GM21786 (cell line): ENCODE measurements at regions not wholly inside any gene's neighbourhood (a gene's known extent, or its start where the extent isn't known, plus 50 kb on each side); places are given as distances from the start of the nearest gene placed in this dataset.

Experiments
- ATAC-seq: cut with Tn5 transposase; IDR thresholded peaks from one replicate; pipeline ENCODE4 v1.9.1; 2021; ENCODE audit not compliant: unreplicated experiment

DNA sequence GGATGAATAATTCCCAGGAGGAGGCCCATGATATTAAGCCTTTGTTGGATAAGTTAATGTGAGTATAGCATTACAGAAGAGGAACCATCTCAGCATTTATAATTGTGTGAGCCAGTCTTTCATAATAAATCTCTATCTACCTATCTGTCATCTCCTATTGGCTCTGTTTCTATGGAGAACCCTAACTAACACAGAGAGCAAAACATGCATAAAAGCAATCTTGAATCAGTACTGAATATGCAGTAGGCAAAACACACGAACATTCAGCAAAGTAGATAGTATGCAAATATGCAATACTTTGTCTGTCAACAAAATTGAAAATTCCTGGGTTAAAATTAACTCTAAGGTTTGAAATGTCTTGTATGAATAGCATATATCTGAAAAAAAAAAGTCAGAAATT is 966.3 kb downstream of the DIAPH3 start:
- no peak for ATAC-seq

GRCh38 chr13:59201841-59202240 is 961.9 kb downstream of the DIAPH3 start:
- no peak for ATAC-seq

GRCh38 chr13:59203855-59204254 is 959.9 kb downstream of the DIAPH3 start:
- ATAC-seq, result no peak

- ATAC-seq, result no peak
Measured at GRCh38 chr13:59205501-59205900, 958.2 kb downstream of the DIAPH3 start.

GRCh38 chr13:59208405-59209195 is 955.1 kb downstream of the DIAPH3 start:
- no peak for ATAC-seq

- ATAC-seq, result no peak
Measured at GRCh38 chr13:59210543-59210942, 953.2 kb downstream of the DIAPH3 start.

DNA sequence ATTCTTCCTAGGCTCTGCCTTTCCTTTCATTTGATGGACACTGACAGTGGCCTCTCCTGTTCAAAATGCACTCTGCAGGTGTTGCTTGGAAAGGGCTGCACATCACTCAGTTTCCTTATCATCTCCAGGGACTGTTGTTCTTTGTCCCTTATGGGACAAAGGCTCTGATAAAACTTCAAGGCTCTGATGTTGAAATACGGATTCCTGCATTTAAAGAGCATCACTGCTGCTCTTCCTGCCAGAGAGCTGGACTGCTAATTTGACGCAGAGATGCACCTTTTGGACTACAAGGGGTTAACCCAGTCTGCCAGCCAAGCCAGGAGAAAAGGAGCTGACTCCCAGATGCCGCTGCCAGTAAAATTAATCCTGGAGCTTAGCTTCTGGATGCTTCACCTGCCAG is 952.1 kb downstream of the DIAPH3 start:
- ATAC-seq, result no peak

DNA sequence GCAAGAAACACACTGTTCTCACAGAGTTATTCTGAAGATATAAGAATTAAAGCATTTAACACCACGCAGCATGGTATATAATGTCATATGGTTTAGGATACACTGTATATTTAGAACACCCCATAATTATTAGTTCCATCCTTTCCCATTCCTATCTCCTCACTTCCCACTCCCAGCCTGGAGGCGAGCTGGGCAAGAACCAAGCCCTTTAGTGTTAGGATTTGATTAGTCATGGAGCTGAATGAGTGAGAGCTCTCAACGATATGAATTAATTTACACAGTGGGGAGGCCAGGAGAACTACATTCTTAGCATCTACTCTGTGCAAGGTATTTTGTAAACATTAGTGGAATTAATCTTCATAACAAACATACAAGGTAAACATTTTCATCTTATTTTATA is 934.3 kb downstream of the DIAPH3 start:
- ATAC-seq, result no peak

- ATAC-seq, result no peak
Measured at GRCh38 chr13:59229861-59230260, 933.9 kb downstream of the DIAPH3 start.

DNA sequence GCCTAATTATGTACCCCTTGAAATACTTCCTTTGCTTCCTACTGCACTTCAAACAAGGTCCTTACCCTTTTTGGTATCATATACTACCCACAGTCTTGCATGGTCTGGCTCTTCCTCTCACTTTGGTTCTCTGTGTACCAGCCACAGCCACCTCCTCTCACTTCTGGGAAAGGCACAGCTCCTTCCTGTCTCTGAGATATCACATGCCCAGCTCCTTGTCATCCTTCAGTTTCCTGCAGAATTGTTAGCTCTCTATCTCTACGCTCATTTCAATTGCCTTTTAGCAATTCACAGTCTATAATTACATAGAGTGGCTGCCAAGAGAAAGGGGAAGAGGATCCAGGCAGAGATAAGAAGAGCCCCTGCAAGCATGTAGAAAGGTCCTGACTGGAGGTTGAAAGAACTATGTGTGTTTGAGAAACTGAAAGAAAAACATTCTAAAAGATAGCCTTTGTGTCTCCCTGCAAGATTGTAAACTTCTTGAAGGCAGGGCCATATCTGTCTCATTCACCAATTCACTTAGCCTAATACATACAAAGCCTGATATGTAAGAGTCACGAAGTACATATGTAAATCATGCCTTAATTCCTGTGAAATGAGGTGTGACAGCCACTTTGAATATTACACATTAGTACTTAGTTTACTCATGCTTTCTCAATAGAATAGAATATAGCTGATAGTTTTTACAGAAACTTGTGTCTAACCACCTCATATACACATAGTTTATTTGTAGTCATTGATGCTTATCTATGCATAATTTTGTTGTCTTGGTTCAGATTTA is 933.1 kb downstream of the DIAPH3 start:
- ATAC-seq, result no peak

GRCh38 chr13:59236309-59236919 is 927.3 kb downstream of the DIAPH3 start:
- no peak for ATAC-seq

GRCh38 chr13:59236944-59237343 is 926.8 kb downstream of the DIAPH3 start:
- ATAC-seq, result no peak

GRCh38 chr13:59247171-59247570 is 916.6 kb downstream of the DIAPH3 start:
- no peak for ATAC-seq

GRCh38 chr13:59250336-59251189 is 913.2 kb downstream of the DIAPH3 start:
- ATAC-seq, result no peak

DNA sequence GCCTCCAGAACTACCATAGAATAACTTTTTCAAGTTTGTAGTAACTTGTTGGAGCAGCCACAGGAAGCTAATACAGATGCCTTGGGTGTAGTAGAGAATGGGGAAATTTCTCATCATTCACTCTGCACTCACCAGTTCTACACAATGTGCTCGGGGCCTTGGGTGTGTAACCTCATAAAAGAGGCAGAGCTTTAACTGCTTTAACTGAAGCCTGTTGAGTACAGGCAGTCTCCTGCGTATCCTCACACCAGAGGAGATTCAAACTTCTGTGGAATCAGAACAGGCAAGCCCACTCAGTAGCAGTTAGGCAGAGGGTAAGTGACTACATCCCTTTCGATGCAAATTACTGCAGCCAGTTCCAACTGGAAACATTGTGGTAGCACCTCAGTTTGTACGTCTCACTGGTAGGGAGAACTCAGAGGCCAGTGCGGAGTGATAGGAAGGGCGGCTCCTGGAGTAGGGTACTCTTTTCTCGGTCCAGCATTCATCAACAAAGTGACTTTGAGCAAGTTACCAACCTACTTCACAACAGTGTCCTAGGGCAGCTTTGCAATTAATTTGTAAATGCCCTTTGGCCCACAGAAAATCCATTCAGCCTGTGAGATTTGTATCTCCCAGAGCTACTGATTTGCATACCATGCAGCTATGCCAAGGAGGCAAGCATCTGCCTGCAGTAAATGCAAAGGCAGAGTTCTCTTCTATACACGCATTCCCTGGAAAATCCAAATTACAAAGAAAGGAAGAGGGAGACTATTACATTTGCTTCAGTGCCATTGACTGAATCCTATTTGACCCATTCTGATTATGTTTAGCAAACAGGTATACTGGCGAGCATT is 904.3 kb downstream of the DIAPH3 start:
- no peak for ATAC-seq

- ATAC-seq, result no peak
Measured at GRCh38 chr13:59261928-59262488, 901.7 kb downstream of the DIAPH3 start.

- ATAC-seq, result no peak
Measured at GRCh38 chr13:59263531-59263930, 900.2 kb downstream of the DIAPH3 start.

- ATAC-seq, result no peak
Measured at GRCh38 chr13:59266478-59267063, 897.2 kb downstream of the DIAPH3 start.

DNA sequence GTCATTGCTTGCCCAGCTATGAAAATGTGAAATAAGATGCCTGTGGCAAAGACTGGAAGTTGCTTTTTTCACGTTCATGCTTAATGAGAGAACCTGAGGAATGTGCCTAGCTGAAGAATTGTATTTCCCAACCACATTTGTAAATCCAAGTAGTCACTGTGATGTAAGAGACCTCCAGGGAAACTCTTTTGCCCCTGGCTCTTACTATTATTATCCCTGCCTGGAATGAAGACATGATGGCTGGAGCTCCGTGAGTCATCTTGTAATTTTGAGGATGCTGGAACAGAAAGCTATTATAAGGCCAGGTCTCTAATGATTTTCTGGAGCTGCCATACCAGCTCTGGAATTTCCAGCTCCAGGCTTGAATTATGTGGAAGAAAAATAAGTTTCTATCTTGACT is 894.3 kb downstream of the DIAPH3 start:
- no peak for ATAC-seq
